ENCODE measurements at regions not wholly inside any gene's neighbourhood (a gene's known extent, or its start where the extent isn't known, plus 50 kb on each side); places are given as distances from the start of the nearest gene placed in this dataset.

GRCh38 chr1:73755649-73756048, 442.3 kb downstream of the LRRIQ3 start:
- Histone ChIP-seq H3K9ac (ENCODE audit: low read length) (no peak overlapping the region), H3K4me3 (ENCODE audit: low read length) (no peak overlapping the region), H3K36me3 (ENCODE audit: insufficient read depth, low read length) (no peaks in the 10 kb centered on the region), H2AFZ (ENCODE audit: low read depth, low read length) (no peak overlapping the region), H3K27ac (ENCODE audit: low read length) (no peak overlapping the region), H3K9me3 (ENCODE audit: low read length) (no peaks in the 10 kb centered on the region), H4K20me1 (ENCODE audit: insufficient read depth) (no peaks in the 10 kb centered on the region), H3F3A (ENCODE audit: insufficient read depth, low read length, poor library complexity, severe bottlenecking) (no peaks in the 10 kb centered on the region), H3K4me2 (ENCODE audit: low read length) (no peak overlapping the region), H3K27me3 (ENCODE audit: insufficient read depth, low read depth, low read length) (no peaks in the 10 kb centered on the region), H3K79me2 (replicated peaks; ENCODE audit: insufficient read depth, low read length) (no peaks in the 10 kb centered on the region), H3K9me2 (ENCODE audit: insufficient read depth, low read length) (no peaks in the 10 kb centered on the region)
- no peak for TF ChIP-seq EP300 (conservative IDR thresholded peaks at IDR 0.05; ENCODE audit: poor library complexity, severe bottlenecking)
- no peak for TF ChIP-seq CTCF (IDR thresholded peaks at IDR 0.05; ENCODE audit: poor library complexity, severe bottlenecking)
- TF ChIP-seq MXI1 (conservative IDR thresholded peaks at IDR 0.05; ENCODE audit: poor library complexity, severe bottlenecking) = no peak
- TF ChIP-seq TAF1 (IDR thresholded peaks at IDR 0.05; ENCODE audit: low read depth) = no peak
- no peak for TF ChIP-seq RAD21 (conservative IDR thresholded peaks at IDR 0.05)
- no peak for TF ChIP-seq SMC3 (conservative IDR thresholded peaks at IDR 0.05; ENCODE audit: poor library complexity)
- no peak for TF ChIP-seq POLR2AphosphoS5 (IDR thresholded peaks at IDR 0.05)
- no peak for TF ChIP-seq REST (IDR thresholded peaks at IDR 0.05; ENCODE audit: borderline replicate concordance)

DNA sequence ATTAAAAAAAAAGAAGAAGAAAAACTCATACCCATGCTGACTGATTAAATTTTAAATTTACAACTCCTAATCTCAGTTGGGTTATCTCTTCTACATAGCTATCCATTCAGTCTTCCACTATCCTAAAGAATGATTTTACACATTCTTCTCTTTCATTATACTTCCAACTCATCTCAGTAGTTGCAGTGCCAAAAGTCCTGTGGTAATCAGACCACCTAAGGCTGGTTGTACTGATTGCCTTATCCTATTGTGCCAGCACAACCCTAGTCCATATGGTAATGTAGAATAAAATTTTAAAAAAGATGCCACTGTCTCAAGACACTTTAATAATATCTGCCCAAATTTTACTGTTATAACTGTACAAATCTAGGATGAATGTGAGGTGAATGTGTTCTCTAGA, 448.0 kb downstream of the LRRIQ3 start:
- Histone ChIP-seq H3K9ac (ENCODE audit: low read length) (no peak overlapping the region), H2AFZ (ENCODE audit: low read depth, low read length) (no peak overlapping the region), H4K20me1 (ENCODE audit: insufficient read depth) (no peaks in the 10 kb centered on the region), H3K79me2 (replicated peaks; ENCODE audit: insufficient read depth, low read length) (no peaks in the 10 kb centered on the region), H3K9me2 (ENCODE audit: insufficient read depth, low read length) (no peaks in the 10 kb centered on the region), H3K9me3 (ENCODE audit: low read length) (no peaks in the 10 kb centered on the region), H3K4me3 (ENCODE audit: low read length) (no peak overlapping the region), H3F3A (ENCODE audit: insufficient read depth, low read length, poor library complexity, severe bottlenecking) (no peaks in the 10 kb centered on the region), H3K27me3 (ENCODE audit: insufficient read depth, low read depth, low read length) (no peaks in the 10 kb centered on the region), H3K36me3 (ENCODE audit: insufficient read depth, low read length) (no peaks in the 10 kb centered on the region), H3K4me2 (ENCODE audit: low read length) (no peak overlapping the region), H3K27ac (ENCODE audit: low read length) (no peak overlapping the region)
- TF ChIP-seq TAF1 (IDR thresholded peaks at IDR 0.05; ENCODE audit: low read depth) (no peak), REST (IDR thresholded peaks at IDR 0.05; ENCODE audit: borderline replicate concordance) (no peak), RAD21 (conservative IDR thresholded peaks at IDR 0.05) (no peak), POLR2AphosphoS5 (IDR thresholded peaks at IDR 0.05) (no peak), EP300 (conservative IDR thresholded peaks at IDR 0.05; ENCODE audit: poor library complexity, severe bottlenecking) (no peak), MXI1 (conservative IDR thresholded peaks at IDR 0.05; ENCODE audit: poor library complexity, severe bottlenecking) (no peak), SMC3 (conservative IDR thresholded peaks at IDR 0.05; ENCODE audit: poor library complexity) (no peak), CTCF (IDR thresholded peaks at IDR 0.05; ENCODE audit: poor library complexity, severe bottlenecking) (no peak), EZH2 (IDR thresholded peaks at IDR 0.05; ENCODE audit: borderline replicate concordance, insufficient read depth, low read length, poor library complexity, severe bottlenecking) (no peak)
